H1 (cell line): ENCODE measurements at regions not wholly inside any gene's neighbourhood (a gene's known extent, or its start where the extent isn't known, plus 50 kb on each side); places are given as distances from the start of the nearest gene placed in this dataset.

Experiments
- BACH1 ChIP-seq: IDR thresholded peaks from 2 replicates; pipeline ENCODE4 v1.6.1; 2012; ENCODE audit warnings: low read length, improper control_type of control experiment
- KDM1A ChIP-seq: fragments of 200-600, 300-600 bp; sonication (generic); IDR thresholded peaks from 2 replicates; pipeline ENCODE4 v1.7.1; 2016; ENCODE audit warnings: mild to moderate bottlenecking, low read length, borderline replicate concordance
- SUZ12 ChIP-seq: fragments of 200-600 bp; sonication (generic); IDR thresholded peaks from 2 replicates; pipeline ENCODE4 v1.6.1; 2012; ENCODE audit warnings: mild to moderate bottlenecking, inconsistent platforms, low read length, moderate library complexity, mixed read lengths
- TCF12 ChIP-seq: IDR thresholded peaks from 2 replicates; pipeline ENCODE4 v1.6.1; 2011; ENCODE audit warnings: low read depth, mild to moderate bottlenecking, low read length
- TF ChIP-seq, protein P1 (sequence below): fragments of 300-600 bp; sonication (generic); IDR thresholded peaks from 2 replicates; pipeline ENCODE4 v1.7.1; 2012; ENCODE audit warnings: low read length, moderate library complexity, mild to moderate bottlenecking, inconsistent platforms; ENCODE audit not compliant: insufficient replicate concordance

- TF ChIP-seq, protein P1, sequence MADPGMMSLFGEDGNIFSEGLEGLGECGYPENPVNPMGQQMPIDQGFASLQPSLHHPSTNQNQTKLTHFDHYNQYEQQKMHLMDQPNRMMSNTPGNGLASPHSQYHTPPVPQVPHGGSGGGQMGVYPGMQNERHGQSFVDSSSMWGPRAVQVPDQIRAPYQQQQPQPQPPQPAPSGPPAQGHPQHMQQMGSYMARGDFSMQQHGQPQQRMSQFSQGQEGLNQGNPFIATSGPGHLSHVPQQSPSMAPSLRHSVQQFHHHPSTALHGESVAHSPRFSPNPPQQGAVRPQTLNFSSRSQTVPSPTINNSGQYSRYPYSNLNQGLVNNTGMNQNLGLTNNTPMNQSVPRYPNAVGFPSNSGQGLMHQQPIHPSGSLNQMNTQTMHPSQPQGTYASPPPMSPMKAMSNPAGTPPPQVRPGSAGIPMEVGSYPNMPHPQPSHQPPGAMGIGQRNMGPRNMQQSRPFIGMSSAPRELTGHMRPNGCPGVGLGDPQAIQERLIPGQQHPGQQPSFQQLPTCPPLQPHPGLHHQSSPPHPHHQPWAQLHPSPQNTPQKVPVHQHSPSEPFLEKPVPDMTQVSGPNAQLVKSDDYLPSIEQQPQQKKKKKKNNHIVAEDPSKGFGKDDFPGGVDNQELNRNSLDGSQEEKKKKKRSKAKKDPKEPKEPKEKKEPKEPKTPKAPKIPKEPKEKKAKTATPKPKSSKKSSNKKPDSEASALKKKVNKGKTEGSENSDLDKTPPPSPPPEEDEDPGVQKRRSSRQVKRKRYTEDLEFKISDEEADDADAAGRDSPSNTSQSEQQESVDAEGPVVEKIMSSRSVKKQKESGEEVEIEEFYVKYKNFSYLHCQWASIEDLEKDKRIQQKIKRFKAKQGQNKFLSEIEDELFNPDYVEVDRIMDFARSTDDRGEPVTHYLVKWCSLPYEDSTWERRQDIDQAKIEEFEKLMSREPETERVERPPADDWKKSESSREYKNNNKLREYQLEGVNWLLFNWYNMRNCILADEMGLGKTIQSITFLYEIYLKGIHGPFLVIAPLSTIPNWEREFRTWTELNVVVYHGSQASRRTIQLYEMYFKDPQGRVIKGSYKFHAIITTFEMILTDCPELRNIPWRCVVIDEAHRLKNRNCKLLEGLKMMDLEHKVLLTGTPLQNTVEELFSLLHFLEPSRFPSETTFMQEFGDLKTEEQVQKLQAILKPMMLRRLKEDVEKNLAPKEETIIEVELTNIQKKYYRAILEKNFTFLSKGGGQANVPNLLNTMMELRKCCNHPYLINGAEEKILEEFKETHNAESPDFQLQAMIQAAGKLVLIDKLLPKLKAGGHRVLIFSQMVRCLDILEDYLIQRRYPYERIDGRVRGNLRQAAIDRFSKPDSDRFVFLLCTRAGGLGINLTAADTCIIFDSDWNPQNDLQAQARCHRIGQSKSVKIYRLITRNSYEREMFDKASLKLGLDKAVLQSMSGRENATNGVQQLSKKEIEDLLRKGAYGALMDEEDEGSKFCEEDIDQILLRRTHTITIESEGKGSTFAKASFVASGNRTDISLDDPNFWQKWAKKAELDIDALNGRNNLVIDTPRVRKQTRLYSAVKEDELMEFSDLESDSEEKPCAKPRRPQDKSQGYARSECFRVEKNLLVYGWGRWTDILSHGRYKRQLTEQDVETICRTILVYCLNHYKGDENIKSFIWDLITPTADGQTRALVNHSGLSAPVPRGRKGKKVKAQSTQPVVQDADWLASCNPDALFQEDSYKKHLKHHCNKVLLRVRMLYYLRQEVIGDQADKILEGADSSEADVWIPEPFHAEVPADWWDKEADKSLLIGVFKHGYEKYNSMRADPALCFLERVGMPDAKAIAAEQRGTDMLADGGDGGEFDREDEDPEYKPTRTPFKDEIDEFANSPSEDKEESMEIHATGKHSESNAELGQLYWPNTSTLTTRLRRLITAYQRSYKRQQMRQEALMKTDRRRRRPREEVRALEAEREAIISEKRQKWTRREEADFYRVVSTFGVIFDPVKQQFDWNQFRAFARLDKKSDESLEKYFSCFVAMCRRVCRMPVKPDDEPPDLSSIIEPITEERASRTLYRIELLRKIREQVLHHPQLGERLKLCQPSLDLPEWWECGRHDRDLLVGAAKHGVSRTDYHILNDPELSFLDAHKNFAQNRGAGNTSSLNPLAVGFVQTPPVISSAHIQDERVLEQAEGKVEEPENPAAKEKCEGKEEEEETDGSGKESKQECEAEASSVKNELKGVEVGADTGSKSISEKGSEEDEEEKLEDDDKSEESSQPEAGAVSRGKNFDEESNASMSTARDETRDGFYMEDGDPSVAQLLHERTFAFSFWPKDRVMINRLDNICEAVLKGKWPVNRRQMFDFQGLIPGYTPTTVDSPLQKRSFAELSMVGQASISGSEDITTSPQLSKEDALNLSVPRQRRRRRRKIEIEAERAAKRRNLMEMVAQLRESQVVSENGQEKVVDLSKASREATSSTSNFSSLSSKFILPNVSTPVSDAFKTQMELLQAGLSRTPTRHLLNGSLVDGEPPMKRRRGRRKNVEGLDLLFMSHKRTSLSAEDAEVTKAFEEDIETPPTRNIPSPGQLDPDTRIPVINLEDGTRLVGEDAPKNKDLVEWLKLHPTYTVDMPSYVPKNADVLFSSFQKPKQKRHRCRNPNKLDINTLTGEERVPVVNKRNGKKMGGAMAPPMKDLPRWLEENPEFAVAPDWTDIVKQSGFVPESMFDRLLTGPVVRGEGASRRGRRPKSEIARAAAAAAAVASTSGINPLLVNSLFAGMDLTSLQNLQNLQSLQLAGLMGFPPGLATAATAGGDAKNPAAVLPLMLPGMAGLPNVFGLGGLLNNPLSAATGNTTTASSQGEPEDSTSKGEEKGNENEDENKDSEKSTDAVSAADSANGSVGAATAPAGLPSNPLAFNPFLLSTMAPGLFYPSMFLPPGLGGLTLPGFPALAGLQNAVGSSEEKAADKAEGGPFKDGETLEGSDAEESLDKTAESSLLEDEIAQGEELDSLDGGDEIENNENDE: no peak
- TF ChIP-seq BACH1 (no peak), SUZ12 (no peak), TCF12 (no peak), KDM1A (no peak)
Measured at GRCh38 chr18:22483407-22483806, 65.7 kb upstream of the CTAGE1 start (continued).
